Stimulated activated CD8-positive, alpha-beta memory T cell treated with anti-CD3 and anti-CD28 coated beads, Interleukin-4, amount 100 ng/mL, for 4 hours (primary cell): ENCODE measurements at regions not wholly inside any gene's neighbourhood (a gene's known extent, or its start where the extent isn't known, plus 50 kb on each side); places are given as distances from the start of the nearest gene placed in this dataset.
"Not testable (repeated sequence)": the region's sequence is repeated elsewhere in the genome, so short reads cannot be mapped to it uniquely, and the experiment has no call there.

ENCODE experiments used
- DNase-seq, 2 donors: peaks; one replicate each; pipeline ENCODE4 v3.0.0-alpha.2; 2020; ENCODE audit warnings: low read depth in 2 of 2, low spot score in 1 of 2

- DNase-seq: no peak
Observed at GRCh38 chr4:4668355-4669210, 126.7 kb upstream of the STX18 start.

- no peak for DNase-seq
Observed at GRCh38 chr4:4667622-4668081, 125.8 kb upstream of the STX18 start.

GRCh38 chr4:4666693-4667621, 125.1 kb upstream of the STX18 start:
- no peak for DNase-seq

- DNase-seq: no peak
Observed at GRCh38 chr4:4666187-4666586, 124.3 kb upstream of the STX18 start.

- no peak for DNase-seq
Observed at GRCh38 chr4:4664234-4664633, 122.4 kb upstream of the STX18 start.

- no peak for DNase-seq
Observed at GRCh38 chr4:4663028-4663427, 121.2 kb upstream of the STX18 start.

- no peak for DNase-seq
Observed at GRCh38 chr4:4662230-4662629, 120.4 kb upstream of the STX18 start.

- no peak for DNase-seq
Observed at GRCh38 chr4:4659871-4660651, 118.2 kb upstream of the STX18 start.

- DNase-seq: no peak
Observed at GRCh38 chr4:4658052-4658451, 116.2 kb upstream of the STX18 start.

- DNase-seq: no peak
Observed at GRCh38 chr4:4656977-4657376, 115.1 kb upstream of the STX18 start.

GRCh38 chr4:4655901-4656300, 114.1 kb upstream of the STX18 start:
- DNase-seq: no peak

- no peak for DNase-seq
Observed at GRCh38 chr4:4655011-4655410, 113.2 kb upstream of the STX18 start.

- DNase-seq: no peak
Observed at GRCh38 chr4:4651811-4652755, 110.2 kb upstream of the STX18 start.

- no peak for DNase-seq
Observed at GRCh38 chr4:4647041-4647440, 105.2 kb upstream of the STX18 start.

GRCh38 chr4:4645743-4646142, 103.9 kb upstream of the STX18 start:
- DNase-seq: no peak

- not testable (repeated sequence) for DNase-seq
Observed at GRCh38 chr4:4644277-4644676, 102.4 kb upstream of the STX18 start.

- not testable (repeated sequence) for DNase-seq
Observed at GRCh38 chr4:4643743-4644142, 101.9 kb upstream of the STX18 start.

GRCh38 chr4:4643306-4643705, 101.5 kb upstream of the STX18 start:
- no peak for DNase-seq

GRCh38 chr4:4642496-4643000, 100.7 kb upstream of the STX18 start:
- DNase-seq: no peak
